Left lobe of liver (tissue), 2 donors: ENCODE measurements at regions not wholly inside any gene's neighbourhood (a gene's known extent, or its start where the extent isn't known, plus 50 kb on each side); places are given as distances from the start of the nearest gene placed in this dataset.
"Not testable (repeated sequence)": the region's sequence is repeated elsewhere in the genome, so short reads cannot be mapped to it uniquely, and the experiment has no call there.

Experiments used
- ATAC-seq: fragments of 200-7000 bp; cut with Tn5 transposase; one replicate; pipeline ENCODE4 v1.9.1; 2020; ENCODE audit warnings: mild to moderate bottlenecking, moderate library complexity
- DNase-seq: peaks from one replicate; pipeline ENCODE4 v3.0.0-alpha.2; 2020; ENCODE audit warnings: low spot score
- donor health status: DM: no; HTN: no; CAD: no; lungs with moderate emphysema.
- donor health status: DM: no; HTN: yes; CAD: no.

DNA sequence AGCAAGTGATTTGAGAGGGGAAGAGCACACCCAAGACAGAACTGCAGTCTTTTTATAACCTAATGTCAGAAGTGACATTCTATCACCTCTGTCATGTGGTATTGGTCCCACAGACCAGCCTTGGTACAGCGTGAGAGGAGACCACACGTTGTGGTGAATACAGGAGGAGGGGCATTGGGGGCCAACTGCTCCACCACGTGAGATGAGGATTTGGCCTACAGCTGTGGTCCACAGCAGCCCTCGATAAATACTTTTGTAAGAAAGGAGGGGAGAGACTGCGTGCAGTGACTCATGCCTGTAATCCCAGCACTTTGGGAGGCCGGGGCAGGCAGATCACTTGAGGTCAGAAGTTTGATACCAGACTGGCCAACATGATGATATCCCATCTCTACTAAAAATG is 243.1 kb downstream of the FGFR2 start:
- DNase-seq (no peak), ATAC-seq (no peak)

DNA sequence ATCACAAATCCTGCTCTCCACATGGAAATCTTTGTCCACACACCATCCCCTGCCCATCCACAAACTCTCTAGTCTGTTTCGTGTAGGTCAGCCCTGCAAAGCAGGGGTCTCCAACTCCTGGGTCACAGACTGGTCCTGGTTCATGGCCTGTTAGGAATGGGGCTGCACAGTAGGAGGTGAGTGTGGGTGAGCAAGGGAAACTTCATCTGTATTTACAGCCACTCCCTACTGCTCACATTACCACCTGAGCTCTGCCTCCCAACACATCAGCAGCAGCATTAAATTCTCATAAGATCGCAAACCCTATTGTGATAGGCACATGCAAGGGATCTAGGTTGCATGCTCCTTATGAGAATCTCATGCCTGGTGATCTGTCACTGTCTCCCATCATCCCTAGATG is 242.1 kb downstream of the FGFR2 start:
- no peak for DNase-seq
- ATAC-seq, result no peak

DNA sequence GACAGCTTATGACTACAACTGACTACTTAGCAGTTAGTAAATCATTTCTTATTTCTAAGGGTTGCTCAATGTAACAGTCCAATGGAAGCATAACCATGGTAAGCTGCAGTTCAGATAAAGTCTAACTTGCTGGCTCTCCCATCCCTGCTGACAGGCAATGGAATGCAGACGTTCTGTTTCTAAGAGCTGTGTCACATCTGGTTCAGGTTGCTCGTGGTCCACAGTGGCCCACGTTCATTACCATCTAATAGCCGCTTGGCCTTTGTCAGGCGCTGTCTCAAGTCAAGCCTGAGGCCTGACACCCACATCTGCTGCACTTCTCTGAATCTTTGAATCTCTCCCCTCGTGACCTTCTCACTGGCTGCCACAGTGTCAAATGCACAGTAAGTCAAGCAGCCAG is 240.8 kb downstream of the FGFR2 start:
- no peak for DNase-seq
- ATAC-seq, result peak; percentile 23

DNA sequence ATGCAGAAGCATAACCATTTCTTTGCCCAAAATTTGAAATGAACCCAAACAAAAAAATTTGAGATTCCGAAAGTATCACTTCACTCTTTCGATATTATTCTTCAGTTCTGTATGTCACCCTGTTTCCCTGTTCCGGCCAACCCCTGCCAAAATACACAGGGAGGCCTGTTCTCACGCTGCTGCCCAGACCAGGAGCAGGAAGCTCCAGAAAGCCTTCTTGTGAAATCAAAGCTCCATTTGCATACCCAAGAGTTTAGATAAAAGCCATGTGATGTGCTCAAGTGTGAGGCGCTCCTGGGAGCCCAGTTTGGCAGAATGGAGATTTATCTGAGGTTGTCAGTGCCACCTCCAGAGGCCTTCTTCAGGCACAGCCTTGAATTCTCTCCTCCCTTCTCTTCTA is 236.2 kb downstream of the FGFR2 start:
- DNase-seq (no peak), ATAC-seq (peak; percentile 60)

DNA sequence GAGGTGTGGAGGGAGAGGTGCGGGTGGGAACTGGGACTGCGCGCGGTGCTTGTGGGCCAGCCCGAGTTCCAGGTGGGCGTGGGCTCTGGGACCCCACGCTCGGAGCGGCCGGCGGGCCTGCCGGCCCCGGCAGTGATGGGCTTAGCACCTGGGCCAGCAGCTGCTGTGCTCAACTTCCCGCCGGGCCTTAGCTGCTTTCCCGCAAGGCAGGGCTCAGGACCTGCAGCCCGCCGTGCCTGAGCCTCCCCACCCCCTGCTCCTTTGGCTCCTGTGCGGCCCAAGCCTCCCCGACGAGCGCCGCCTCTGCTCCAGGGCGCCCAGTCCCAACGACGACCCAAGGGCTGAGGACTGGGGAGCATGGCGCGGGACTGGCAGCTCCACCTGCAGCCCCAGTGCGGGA is 232.7 kb downstream of the FGFR2 start:
- DNase-seq (no peak), ATAC-seq (no peak)

DNA sequence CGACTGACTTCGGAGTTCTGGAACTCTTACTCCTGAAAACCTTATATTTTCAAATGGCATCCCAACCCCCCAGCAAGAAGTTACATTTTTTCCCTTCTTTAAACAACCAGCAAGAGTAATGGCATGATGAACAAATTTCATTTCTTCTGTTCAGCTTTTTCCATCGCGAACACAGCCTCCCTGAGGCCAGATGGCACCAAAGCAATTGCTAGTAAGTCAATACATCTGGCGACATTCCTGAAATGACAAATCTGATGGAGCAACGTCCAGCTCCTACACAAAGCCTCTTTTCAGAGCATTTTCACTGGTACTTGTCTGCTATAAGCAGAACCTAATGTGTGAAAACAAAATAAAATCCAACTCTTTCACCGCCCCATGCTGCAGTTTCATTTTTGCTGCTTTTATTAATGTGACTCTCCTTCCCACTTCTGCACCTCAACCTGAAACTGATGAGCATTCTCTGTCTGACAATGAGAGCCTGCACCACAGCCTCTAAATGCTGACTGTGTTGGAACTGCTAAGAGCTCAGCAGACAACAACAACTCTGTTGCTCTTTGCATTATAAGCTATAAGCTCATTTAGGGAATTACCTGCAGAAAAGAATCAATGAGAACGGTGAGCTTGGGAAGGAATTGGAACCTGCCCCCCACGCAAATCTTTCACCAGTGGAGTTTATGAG is 229.8 kb downstream of the FGFR2 start:
- no peak for DNase-seq
- ATAC-seq, result peak; percentile 67

DNA sequence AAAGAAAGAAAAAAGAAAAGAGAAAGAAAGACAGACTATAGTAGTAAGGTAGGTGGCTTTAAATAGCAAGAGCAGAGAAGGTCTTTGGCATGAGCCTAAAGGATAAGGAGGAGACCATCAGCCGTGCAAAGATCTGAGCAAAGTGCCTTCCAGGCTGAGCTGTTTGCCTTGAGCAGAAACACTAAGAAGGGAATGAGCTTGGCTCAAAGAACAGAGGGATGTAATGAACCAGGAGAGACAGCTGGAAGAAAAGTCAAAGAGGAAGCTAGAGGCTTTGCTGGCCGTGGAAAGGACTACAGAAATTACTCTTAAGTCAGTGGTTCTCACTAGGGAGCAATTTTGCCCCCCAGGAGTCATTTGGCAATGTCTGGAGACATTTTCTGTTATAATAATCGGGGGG is 228.6 kb downstream of the FGFR2 start:
- ATAC-seq, result no peak
- no peak for DNase-seq

DNA sequence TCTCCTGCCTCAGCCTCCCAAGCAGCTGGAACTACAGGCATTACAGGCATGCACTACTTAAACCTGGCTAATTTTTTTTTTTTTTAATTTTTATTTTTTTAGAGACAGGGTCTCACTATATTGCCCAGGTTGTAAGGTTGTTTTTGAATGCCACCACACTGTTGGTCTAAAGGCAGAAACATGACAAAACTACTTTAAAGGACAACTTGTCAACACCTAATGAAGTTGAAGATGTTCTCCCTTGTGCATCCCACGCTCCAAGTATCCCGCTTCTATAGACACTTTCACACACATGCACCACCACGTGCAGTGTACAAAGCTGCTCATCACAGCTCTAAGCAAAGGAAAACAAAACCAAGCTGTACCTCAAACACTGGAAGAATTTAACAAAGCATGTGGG is 226.4 kb downstream of the FGFR2 start:
- ATAC-seq (no peak), DNase-seq (no peak)

DNA sequence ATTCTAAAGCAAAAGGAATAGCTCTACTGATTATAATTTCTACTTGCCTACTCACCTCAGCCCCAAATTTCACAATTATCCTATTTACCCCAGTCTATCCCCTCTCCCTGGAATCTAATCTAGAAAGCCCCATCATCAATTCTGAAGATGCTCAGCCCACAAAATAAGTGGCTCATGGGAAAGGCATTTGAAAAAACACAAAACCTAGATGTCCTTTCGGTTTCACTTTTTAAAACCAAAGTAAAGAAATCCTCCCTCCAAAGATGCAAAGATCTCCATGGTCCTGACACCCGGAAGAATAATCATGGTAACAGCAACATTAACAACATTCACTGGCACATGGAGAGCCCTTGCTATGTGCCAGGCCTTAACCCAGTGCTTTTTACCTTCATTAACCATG is 224.8 kb downstream of the FGFR2 start:
- ATAC-seq, result no peak

DNA sequence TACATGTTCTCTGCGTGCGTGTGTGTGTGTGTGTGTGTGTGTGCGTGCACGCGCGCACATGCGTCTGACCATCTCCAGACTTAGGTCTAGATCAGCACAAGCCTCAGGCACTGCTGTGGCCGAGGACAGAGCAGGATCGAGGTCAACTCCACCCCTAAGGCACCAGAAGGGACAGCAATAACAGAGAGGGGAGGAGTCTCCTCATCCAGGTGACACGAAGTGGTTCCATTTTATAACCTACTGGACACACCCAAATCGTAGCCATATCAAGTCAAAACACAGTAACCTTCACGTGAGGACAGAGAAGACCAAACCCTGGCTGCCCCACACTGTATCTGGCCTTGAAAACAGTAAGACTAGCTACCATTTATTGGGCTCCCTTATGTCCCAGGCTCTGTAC is 224.1 kb downstream of the FGFR2 start:
- no peak for ATAC-seq
- no peak for DNase-seq

More for the DNA sequence above, 224.8 kb downstream of the FGFR2 start:
- DNase-seq, result no peak

DNA sequence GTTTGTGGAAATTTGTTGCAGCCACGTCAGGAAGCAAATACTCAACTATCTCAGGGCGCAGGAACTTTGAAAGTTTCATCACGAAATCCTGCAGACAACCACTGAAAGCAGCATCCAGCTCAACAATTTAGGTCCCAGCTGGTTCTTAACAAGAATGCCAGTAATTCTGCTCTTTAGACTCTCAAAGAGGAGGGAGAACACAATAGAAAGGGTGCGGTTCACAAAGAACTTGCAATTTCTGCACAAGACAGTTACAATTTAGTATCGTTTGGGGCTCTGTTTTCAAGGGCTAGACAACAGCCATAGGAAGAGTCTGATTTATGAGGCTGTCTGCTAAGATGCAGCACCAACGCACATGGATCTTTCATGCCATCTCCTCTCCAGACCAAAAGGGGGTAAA is 223.1 kb downstream of the FGFR2 start:
- no peak for DNase-seq
- no peak for ATAC-seq

DNA sequence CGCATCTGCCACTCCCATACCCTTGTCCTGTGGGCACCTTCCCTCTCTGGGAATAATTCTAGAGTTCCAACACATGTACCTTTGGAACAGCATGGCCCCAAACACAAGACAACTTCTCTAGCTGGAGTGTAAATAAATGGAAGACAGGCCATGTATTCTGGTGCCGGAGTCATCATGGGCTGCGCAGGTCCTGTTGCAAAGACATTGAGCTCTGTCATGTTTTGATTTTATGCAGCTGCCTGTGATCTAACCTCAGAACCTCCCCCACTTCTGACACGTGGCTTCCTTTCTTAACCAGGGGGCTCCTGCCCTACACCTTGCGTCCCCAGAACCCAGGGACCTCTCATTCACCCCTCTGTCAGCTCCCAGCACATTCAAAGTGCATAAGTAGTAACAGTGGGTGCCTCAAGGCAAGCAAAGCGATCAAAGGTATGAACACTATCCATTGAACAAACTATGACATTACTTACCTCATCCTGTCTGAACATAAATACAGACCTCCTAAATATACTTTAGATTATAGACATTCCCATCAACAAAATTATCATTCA is 219.9 kb downstream of the FGFR2 start:
- no peak for ATAC-seq
- DNase-seq, result no peak

DNA sequence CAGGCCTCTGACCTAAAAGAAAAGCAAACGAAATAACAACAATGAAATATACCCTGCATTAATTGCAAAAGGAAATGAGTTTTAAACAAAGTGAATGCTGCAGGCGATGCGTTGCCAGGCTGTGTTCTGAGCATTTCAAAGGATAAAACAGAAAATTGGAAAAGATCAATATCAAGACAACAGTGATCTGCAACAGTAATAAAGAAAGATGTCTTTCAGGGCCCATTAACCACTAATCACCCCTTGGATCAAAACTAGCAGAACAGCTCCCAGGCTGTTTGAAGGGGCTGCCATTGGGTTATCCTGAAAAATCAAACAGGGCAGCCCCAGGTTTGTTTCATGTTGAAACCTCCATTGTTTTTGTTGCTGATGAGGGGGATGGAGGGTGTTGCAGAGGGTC is 219.2 kb downstream of the FGFR2 start:
- DNase-seq, result no peak
- ATAC-seq, result no peak

DNA sequence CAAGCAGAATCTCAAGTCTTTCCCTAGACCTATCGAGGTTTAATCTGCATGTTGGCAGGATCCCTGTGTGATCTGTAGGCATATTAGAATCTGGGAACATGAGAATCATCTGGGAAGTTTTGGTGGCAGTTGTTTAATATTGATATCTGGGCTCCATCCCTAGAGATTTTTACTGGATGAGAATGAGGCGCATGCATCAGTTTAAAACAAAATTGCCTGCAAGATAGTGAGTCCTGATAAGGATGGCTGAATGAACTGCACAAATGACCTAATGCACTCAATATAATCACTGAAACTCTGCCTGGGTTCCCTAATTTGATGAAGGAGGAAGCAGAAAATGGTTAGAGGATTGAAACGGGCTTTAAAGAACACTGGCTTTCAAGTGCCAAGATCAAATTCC is 218.0 kb downstream of the FGFR2 start:
- ATAC-seq (no peak), DNase-seq (no peak)

DNA sequence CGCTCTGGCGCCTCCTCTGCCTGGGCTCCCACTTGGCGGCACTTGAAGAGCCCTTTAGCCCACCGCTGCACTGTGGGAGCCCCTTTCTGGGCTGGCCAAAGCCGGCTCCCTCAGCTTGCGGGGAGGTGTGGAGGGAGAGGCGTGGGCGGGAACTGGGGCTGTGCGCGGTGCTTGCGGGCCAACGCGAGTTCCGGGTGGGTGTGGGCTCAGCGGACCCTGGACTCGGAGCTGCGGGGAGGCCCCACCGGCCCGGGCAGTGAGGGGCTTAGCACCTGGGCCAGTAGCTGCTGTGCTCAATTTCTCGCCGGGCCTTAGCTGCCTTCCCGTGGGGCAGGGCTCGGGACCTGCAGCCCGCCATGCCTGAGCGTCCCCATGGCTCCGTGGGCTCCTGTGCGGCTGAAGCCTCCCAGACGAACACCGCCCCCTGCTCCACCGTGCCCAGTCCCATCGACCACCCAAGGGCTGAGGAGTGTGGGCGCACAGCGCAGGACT is 216.2 kb downstream of the FGFR2 start:
- not testable (repeated sequence) for ATAC-seq, DNase-seq

DNA sequence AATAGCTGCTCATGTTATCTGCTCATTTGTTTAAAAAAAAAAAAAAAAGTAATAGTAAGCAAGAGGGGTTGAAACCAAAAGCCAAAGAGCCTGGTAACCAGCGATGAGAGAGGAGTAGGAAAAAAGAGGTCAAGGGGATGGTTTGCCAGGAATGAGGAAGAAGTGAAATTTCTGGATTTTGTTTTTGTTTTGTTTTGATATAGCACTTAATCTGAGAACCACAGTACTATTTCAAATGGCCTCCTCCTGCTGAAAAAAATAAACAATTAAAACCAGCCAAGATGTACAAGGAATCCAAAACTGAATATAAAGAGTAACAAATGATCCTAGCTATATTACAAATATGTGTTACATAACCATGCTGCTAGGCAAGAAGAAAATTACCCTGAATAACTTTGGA is 213.1 kb downstream of the FGFR2 start:
- ATAC-seq (no peak), DNase-seq (no peak)

DNA sequence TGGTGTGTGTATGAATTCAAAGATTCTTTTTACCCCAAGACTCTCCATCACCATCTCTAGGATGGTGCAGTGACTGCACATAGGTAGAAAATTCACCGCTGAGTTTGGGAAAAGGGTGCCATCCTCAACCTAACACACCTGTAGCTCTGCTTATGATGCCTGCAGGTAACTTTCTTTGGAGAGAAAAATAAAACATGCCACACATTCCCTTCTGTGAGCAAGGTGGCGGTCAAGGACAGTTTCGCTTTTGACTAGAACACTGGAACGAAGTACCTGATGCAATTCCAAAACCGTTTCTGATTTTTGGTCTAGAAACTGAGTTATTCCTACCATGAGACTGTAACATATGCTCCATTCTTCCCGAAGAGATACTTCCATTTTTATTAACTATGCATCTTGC is 205.6 kb downstream of the FGFR2 start:
- ATAC-seq, result peak; percentile 44
- no peak for DNase-seq

DNA sequence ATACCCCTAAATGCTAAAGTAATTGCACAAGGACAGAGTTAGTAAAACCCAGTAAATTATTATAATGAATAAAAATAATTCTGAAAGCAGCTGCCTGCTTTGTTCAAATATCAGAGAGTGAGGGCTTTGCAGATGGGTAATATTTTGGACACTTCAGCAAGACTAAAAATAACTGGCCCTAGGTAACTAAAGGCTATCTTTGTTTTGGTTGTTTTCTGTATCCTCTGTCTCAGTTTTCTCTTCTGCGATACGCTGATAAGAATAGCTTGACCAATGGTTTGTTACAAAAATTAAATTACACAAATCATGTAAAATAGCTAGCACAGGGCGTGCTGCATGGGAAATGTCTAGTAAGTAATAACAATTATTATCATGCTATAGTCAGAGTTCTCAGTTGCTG is 204.7 kb downstream of the FGFR2 start:
- no peak for DNase-seq

DNA sequence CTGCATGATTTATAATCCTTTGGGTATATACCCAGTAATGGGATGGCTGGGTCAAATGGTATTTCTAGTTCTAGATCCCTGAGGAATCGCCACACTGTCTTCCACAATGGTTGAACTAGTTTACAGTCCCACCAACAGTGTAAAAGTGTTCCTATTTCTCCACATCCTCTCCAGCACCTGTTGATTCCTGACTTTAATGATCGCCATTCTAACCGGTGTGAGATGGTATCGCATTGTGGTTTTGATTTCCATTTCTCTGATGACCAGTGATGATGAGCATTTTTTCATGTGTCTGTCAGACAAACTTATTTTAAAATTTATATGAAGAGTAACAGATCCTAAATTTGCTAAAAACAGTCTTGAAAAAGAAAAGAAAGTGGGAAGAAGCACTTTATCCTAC is 197.7 kb downstream of the FGFR2 start:
- DNase-seq, ATAC-seq: not testable (repeated sequence)

More for the DNA sequence above, 204.7 kb downstream of the FGFR2 start:
- no peak for ATAC-seq

DNA sequence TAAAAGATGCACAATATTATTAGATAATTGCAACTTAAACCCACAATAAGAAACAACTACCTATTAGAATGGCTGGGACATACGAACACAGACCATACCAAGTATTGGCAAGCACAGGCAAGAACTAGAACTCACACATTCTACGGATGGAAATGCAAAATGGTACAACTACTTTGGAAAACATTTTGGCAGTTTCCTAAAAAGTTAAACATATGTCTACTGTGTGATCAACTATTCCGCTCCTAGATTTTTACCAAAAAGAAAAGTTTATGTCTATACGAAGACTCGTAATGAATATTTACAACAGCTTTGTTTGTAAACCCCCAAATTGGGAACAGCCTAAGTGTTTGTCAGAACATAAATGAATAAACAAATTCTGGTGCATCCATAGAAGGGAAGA is 194.7 kb downstream of the FGFR2 start:
- DNase-seq, result no peak
- no peak for ATAC-seq

DNA sequence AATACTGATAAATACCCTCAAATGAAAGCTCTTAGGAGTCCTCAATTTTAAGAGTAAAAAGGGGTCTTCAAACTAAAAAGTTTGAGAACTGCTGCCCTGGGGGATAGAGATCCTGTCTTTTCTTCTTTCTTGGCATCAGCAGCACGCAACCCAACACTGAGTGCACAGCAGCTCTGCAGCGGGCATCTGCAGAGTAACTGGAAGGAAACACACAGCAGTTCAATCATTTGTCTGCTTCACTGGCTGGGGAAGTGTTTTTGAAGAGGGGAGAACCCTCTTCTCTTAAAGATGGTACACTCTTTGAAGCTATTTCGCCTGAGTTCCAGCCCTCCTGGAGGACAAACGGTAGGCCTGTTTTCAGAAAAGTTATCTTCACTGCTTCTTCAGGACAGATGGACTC is 193.6 kb downstream of the FGFR2 start:
- no peak for DNase-seq
- ATAC-seq, result no peak

DNA sequence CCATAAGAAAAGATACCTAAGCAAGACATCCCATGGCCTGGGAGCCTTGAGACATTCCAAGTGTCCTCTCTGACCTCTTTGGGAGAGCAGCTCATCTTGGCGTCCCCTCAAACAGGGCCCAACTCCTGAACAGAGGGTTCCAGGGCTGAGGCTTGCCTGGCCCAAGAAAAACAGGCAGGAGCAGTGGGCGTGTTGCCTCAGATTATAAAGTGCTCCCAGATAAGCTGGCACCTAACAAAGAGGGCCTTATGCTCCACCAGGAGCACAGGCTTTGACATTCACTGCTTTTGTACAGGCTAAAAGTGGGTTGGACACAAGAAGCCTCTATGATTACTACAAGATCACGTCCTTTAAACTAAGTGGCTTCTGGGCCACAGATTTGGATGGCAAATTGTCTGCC is 193.1 kb downstream of the FGFR2 start:
- DNase-seq (no peak), ATAC-seq (no peak)

DNA sequence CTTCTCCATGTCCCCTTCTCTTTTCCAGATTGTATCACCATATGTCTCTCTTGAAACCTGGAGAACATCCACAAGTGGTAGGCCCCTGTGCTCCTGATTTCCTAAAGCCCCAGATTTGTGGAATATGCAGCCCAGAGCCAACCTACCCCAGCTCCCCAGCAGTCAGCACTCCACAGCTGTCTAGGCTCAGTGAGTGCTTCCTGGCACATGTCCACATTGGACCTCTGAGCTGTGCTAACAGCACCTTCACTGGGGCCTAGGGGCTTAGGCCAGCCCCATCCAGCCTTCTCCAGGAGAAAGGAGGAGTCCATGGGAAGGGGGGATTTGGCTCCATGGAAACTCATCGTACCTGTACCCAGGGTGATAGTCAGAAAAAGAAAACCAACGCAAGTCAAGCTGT is 192.7 kb downstream of the FGFR2 start:
- ATAC-seq (no peak), DNase-seq (no peak)
